ENCODE measurements at regions not wholly inside any gene's neighbourhood (a gene's known extent, or its start where the extent isn't known, plus 50 kb on each side); places are given as distances from the start of the nearest gene placed in this dataset.

- TF ChIP-seq CTCF (IDR thresholded peaks at IDR 0.05) (no peak), POLR2A (IDR thresholded peaks at IDR 0.05) (no peak)
These were observed 651.3 kb downstream of the PTPRC start for GRCh38 chr1:199290186-199290585.

Measured in upper lobe of left lung (tissue), 4 donors.